ENCODE measurements at regions not wholly inside any gene's neighbourhood (a gene's known extent, or its start where the extent isn't known, plus 50 kb on each side); places are given as distances from the start of the nearest gene placed in this dataset.

DNA sequence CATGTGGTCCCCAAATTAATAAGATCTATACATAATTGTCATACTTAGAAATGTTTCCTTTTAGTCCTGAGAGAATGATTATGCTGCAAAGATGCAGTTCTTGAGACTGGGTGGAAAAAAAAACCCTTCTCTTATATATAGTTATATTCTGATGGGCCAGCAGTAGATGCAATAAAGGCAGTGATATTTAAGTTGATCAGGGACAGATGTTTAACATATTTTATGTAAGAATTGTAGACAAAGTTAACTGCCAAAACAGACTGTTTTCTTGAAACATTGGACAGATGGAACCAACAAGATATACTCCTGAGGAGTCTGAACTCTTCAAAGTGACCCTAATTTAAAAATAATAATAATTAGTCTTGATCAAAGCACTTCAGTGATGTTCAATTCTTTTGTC, 172.0 kb upstream of the LRIG1 start:
- TF ChIP-seq, protein P1, sequence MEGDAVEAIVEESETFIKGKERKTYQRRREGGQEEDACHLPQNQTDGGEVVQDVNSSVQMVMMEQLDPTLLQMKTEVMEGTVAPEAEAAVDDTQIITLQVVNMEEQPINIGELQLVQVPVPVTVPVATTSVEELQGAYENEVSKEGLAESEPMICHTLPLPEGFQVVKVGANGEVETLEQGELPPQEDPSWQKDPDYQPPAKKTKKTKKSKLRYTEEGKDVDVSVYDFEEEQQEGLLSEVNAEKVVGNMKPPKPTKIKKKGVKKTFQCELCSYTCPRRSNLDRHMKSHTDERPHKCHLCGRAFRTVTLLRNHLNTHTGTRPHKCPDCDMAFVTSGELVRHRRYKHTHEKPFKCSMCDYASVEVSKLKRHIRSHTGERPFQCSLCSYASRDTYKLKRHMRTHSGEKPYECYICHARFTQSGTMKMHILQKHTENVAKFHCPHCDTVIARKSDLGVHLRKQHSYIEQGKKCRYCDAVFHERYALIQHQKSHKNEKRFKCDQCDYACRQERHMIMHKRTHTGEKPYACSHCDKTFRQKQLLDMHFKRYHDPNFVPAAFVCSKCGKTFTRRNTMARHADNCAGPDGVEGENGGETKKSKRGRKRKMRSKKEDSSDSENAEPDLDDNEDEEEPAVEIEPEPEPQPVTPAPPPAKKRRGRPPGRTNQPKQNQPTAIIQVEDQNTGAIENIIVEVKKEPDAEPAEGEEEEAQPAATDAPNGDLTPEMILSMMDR (IDR thresholded peaks at IDR 0.05): no peak
- TF ChIP-seq ZFX (IDR thresholded peaks at IDR 0.05; ENCODE audit: borderline replicate concordance): no peak
